MV-4-11 (cell line): ENCODE measurements at regions not wholly inside any gene's neighbourhood (a gene's known extent, or its start where the extent isn't known, plus 50 kb on each side); places are given as distances from the start of the nearest gene placed in this dataset.
"Not testable (repeated sequence)": the region's sequence is repeated elsewhere in the genome, so short reads cannot be mapped to it uniquely, and the experiment has no call there.

ENCODE experiments used
- DNase-seq: peaks from one replicate; lab custom pipeline; 2025; lab: John Stamatoyannopoulos, UW

DNA sequence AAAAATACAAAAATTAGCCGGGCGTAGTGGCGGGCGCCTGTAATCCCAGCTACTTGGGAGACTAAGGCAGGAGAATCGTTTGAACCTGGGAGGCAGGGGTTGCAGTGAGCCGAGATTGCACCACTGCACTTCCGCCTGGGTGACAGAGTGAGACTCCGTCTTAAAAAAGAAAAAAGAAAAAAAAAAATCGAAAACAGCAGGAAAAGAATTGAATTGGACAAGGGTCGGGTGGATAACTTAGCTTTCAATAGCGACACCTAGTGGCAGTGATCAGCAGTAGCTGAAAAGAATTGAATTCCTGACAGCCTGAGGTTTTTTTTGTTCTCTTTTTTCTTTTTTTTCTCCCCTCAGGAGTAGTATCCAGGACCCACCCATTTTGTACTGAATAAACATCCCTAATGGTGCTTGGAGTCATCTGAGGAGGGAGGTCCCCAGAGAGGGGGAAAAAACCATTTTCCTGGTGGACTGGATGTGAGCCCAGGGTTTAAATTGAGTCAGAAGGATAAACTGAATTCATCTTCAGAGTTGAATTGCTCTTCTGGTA lies 55.1 kb downstream of the CYCS start:
- peak; percentile 72 for DNase-seq

DNA sequence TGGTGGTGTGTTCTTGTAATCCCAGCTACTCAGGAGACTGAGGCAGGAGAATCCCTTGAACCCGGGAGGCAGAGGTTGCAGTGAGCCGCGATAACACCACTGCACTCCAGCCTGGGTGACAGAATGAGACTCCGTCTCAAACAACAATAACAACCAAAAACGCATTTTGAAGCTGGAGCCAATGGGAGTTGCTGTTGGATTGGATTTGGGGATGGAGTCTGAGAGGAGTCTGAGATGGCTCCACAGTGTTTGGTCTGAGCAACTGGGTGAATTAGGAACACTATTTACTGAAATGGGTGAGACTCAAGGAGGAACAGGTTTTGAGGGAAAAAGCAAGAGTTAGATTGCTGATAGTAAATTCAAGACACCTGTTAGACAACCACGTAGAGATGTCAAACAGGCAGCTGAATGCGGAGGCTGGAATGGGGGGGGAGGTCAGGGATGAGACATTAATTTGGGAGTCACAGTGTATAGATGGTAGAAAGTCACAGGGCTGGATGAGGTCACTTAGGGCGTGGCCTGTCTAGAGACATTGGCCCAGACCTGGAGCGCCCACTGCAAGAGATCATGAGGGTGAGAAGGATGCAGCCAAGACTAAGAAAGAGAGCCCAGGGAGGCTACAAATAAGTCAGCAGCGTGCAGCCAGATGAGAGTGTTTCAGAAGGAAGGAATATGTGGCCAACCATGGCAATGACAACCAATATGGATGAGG lies 56.4 kb downstream of the CYCS start:
- no peak for DNase-seq

GRCh38 chr7:25067726-25068501 lies 57.1 kb downstream of the CYCS start:
- no peak for DNase-seq

DNA sequence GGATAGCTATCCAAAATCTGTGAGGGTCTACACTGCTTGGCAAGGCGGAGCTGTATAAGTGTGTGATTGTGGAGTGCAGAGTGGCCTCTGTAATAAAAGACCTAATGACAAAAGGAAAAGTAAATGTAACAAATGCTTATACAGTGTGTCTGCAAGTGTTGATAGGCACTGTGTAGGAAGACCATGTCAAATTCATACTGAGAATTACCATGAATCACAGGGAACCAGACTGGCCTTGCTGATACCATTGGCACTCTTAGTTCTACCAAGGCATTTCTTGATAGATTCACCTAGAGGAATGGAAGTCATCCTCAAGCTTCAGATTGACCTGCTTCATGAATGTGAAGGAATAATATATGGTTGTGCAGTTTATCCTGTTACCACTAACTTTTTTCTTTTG lies 58.8 kb downstream of the CYCS start:
- DNase-seq = no peak

DNA sequence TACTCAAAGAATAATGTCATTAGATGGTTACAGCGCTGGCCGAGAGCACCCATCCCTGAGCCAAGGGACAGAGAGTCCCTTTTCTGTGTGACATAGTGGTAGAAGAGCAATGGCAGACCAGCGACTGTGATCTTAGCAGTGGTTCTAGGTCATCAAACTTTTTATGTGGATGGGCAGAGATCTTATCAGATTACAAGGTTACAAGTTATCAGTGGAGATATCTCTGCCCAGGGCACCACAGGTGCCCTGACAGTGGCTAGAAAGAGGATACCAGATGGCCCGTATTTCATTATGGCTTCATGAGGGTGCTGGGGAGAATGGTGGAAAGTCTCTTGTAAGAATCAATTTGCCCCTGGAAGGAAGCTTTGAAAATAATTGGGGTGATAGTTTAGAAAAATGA lies 62.7 kb downstream of the CYCS start:
- no peak for DNase-seq

- no peak for DNase-seq
These were observed 64.5 kb downstream of the CYCS start for GRCh38 chr7:25060487-25061055.

DNA sequence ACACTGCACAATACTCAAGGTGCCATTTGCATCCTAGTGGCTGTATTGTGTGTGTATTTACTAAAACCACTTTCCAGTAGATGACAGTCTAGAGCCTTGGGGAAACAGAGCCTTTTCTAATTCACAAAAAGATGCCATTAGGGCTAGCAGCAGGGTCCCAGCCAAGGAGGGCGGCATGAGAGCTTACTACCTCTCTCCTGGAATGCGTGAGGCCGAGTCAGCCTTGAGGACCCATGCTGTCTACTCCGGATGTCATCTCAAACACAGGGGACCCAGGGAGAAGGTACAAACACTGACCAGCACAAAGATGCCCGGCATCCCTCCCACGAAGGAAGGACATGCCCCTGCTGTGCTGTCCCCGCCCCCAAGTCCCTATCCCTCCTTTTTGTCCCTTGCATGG lies 65.5 kb downstream of the CYCS start:
- no peak for DNase-seq

DNA sequence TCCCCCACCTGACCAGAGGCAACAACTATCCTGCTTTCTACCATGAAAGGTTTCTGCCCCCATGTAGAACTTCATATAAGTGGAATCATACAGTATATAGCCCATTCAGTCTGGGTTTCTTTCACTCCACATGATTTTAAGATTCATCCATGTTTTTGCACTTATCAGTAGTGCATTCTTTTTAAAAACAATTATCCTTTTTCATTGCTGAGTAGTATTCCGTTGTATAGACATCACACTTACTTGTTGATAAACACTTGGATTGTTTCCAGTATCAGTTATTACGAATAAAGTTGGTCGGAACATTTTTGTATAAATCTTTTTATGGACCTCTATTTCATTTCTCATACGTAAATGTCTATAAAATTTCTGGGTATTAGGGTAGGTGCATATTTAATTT lies 68.7 kb downstream of the CYCS start:
- DNase-seq = no peak

GRCh38 chr7:25055520-25056220 lies 69.4 kb downstream of the CYCS start:
- no peak for DNase-seq

GRCh38 chr7:25054819-25055519 lies 70.1 kb downstream of the CYCS start:
- no peak for DNase-seq

DNA sequence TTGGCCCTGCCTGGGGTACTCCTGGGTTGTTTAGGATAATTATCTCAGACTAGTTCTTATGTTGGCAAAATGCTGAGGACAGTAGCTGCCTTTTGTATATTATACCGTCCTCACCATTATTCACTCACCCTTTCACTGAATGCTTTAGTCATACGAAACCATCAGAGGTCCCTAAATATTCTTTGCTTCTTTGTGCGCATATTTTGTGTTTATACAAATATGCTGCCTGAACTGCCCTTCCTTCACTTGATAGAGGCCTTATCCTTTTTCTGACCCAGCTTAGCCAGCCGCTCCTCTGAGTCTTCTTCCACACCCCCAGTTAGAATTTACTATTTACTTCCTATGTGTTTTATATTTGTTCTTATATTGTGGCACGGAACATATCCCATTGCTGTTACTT lies 70.2 kb upstream of the OSBPL3 start:
- DNase-seq = no peak

- no peak for DNase-seq
These were observed 68.5 kb upstream of the OSBPL3 start for GRCh38 chr7:25048444-25048834.

DNA sequence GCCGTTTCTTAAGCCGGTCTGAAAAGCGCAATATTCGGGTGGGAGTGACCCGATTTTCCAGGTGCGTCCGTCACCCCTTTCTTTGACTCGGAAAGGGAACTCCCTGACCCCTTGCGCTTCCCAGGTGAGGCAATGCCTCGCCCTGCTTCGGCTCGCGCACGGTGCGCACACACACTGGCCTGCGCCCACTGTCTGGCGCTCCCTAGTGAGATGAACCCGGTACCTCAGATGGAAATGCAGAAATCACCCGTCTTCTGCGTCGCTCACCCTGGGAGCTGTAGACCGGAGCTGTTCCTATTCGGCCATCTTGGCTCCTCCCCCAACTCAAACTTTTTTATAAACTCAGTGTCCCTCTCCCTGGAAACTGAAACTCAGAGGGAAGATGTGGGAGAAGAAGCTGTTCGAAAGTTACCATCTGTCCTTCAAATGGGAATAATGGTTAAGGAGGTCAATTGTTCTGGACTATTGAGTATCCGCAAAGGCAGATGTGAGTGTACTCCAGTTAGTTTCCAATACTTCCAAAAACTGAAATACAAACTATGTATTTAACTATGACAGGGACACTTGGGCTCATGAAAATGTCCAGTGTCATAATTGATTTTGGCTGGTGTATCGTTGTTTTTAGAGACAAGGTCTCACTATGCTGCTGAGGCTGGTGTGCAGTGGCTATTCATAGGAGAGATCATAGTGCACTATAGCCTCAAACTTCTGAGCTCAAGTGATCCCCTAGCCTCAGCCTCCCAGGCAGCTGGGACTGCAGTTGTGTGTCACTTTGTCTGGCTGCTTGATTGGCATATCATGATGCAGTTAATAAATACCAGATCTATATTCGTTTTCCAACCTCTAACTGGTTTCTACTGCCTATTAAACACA lies 67.8 kb upstream of the OSBPL3 start:
- not testable (repeated sequence) for DNase-seq

DNA sequence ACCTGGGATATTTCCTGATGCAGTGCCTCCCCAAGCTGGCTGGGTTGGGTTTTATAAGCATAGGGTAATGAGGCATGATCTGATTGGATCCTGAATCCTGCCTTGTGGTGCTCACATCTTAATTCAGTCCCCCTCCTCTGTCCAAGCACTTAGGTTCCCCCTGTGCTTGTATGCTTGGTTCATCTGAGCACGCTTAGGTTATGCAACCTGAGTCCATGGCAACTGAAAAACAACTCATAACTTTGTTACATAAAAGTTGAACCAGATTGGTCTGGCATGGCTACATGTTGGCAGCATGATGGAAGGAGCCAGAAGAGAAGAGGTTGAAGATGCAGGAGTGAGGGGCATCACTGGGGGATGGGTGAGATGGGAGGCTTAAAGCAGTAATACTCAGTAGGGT lies 57.3 kb upstream of the OSBPL3 start:
- no peak for DNase-seq

GRCh38 chr7:25035274-25035673 lies 55.3 kb upstream of the OSBPL3 start:
- DNase-seq = no peak

DNA sequence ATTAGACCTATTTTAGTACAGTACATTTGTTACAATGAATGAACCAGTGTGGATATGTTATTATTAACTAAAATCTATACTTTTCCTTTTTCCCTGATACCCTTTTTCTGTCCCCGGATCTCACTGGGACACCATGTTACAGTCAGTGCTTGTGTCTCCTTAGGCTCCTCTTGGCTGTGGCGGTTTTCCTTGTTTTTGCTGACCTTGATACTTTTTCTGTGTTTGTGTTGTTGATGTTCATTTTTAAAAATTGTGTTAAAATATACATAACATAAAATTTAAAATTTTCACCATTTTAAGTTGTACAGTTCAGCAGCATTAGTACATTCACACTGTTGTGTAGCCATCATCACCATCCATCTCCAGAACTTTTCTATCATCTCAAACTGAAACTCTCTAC lies 54.2 kb upstream of the OSBPL3 start:
- no peak for DNase-seq

GRCh38 chr7:25032774-25033743 lies 53.1 kb upstream of the OSBPL3 start:
- DNase-seq = no peak

DNA sequence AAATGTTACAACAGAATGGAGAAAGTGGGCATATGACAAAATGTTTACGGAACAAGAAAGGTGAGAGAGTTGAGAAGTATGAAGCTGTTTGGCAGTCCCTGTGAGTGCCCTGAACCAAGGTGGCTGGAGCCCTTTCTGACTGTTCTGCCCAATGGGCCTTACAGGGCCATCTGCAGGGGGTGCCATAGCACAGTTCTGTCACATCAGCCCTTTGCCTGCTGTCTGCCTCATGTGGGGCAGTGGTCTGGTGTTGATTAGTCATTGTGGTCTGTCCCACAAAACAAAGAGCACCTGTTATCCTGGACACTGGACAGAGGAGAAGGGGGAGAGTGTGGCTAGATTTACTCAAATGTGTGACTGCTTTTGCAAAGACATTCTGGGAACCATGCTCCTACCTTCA lies 51.5 kb upstream of the OSBPL3 start:
- no peak for DNase-seq

- no peak for DNase-seq
These were observed 51.0 kb upstream of the OSBPL3 start for GRCh38 chr7:25031007-25031406.
